Smooth muscle cell of the brain vasculature (primary cell): ENCODE measurements at regions not wholly inside any gene's neighbourhood (a gene's known extent, or its start where the extent isn't known, plus 50 kb on each side); places are given as distances from the start of the nearest gene placed in this dataset.

Experiments
- DNase-seq: peaks from one replicate; pipeline ENCODE4 v3.0.0-alpha.2; 2012; ENCODE audit warnings: low read depth, low spot score

DNA sequence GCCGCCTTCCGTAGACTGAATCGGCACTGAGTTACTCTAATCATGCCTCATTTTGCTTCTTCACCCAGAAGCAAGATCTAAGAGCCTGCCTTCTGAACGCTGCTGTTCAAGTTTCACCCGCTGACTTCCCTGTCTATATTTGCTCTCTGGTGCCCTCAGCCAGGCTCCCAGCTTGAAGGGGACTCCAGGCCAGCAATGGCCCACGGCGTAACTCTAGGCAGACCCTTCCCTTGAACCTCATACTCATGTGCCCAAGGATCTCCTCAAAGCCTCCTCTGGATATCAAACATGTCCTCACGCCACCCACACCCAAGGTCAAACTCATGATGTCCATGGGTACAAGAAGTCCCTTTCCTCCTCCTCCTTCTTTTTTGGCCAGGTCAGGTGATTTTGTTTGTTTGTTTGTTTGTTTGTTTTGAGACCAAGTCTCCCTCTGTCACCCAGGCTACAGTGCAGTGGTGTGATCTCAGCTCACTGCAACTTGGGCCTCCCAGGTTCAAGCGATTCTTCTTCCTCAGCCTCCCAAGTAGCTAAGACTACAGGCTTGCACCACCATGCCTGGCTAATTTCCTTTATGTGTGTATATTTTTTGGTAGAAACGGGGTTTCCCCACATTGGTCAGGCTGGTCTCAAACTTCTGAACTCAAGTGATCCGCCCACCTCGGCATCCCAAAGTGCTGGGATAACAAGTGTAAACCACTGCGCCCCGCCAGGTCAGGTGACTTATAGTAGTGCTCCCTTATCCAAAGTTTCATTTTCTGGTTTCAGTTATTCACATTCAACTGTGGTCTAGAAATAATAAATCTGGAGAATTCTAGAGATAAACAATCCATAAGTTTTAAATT is 239.0 kb downstream of the SYK start:
- no peak for DNase-seq

DNA sequence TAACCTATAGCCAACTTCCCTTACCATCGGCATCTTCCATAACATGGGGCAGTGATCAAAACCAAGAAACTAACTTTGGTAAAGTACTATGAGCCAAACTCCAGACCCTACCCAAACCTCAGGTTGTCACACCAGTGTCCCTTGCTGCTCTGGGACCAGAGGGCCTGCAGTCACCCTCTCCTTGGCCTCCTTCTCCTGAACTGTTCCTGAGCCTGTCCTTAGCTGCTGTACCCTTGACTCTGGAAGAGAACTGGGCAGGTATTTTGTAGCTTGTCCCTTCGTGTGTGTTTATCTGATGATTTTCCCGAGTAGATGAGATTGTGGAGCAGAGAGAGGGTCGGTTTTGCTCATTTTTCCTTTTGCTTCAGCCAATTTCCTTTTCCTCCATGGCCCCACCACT is 240.4 kb downstream of the SYK start:
- no peak for DNase-seq

DNA sequence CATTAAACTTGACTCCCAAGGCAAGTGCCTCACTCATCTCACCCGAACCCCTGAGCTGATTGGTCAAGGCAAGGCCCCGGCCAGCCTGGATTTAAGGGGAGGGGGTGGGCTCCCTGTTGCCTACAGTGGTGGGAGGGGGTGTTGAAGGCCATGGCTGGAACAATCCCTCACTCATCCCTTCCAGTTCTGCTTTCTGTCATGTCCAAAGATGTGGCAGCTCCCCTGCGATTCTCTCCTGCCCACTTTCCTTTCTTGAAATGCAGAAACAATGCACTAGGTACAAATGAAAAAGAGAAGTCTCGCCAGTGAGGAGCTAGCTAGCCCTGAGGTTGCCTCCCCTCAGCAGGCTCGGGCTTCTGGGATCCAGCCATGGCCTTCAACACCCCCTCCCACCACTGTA is 240.9 kb downstream of the SYK start:
- DNase-seq = no peak

DNA sequence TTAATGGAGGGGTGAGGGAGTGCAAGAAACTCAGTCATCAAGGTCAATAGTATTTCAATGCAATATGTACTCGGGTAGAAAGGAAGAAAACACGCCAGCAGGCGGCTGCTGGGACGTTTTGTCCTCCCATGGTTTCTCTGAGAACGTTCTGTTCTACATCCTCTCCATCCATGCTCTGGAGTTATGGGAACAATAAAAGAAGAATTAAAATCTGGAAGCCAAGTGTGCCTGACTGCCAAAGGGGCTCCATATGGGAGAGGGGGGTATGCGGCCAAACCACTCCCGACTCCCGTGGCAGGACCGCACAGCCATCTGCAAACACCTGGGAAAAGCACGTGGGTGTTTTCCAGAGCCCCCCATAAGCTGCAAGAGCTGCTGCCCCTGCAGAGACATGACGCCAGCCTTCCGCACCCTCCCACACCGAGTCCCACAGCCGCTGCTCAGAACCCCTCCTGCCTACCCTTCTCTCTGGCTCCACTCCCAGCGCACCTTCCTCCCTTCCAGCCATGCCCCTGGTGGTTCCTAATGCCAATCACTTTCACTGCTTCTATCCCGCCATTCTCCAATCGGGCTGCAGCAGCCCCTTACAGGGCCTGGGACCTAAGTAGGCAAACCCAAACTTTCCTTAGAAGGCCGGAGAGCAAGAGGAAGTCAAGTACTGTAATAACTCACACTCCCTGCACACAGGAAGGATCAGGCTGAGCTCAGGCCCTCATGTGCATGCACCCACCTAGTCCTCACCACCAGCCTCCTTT is 241.6 kb downstream of the SYK start:
- no peak for DNase-seq

DNA sequence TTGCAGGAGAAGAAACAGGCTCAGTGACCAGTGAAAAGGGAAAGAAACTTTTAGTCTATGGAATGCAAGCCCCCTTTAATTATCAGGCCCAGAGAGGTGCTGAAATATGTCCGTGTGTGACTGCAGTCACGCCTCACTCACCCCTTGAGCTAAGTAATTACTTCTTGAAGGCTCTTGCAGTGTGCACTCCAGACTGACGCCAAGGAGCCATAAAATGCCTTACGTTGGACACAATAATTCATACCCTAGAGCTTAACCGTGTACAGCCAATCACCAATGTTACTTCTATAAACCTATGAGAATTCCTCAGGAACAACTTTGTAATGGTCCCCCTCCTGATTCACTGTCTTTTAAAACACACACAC is 242.2 kb downstream of the SYK start:
- no peak for DNase-seq

DNA sequence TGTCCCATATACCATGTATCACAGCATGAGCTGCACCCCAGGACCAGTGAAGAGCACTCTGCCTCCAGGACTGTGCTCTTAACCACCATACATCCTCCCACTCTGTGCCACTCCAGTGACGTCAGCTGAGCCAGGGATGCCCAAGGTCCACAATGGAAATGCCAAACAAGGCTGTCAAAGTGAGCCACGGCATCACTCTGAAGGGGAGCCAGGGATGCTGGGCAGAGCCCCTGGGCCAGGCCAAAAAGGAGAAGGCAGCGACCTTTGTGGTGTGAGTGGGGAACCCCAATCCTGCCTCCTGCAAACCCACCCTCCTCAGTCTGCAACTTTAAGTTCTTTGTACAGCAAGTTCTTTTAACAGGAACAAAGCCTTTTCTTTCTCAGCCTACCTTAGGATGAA is 242.7 kb downstream of the SYK start:
- DNase-seq = no peak

DNA sequence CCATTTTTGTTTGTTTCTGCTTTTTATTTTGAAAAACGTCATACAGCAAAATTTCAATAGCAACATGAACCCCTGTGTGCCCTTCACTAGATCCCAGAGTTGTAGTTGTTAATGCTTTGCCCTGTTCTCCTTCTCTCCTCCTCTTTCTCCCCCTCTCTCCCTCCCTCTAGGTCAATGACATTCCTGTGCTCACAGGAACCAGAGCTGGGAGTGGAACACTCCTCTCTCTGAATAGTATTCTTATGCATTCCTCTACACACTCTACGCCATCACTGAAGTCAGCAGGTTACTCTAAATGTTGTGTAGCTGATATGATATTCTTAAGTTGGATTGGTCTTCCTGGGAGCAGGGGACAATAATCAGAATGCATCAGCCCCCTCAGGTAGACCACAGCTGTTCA is 243.4 kb downstream of the SYK start:
- DNase-seq = no peak

DNA sequence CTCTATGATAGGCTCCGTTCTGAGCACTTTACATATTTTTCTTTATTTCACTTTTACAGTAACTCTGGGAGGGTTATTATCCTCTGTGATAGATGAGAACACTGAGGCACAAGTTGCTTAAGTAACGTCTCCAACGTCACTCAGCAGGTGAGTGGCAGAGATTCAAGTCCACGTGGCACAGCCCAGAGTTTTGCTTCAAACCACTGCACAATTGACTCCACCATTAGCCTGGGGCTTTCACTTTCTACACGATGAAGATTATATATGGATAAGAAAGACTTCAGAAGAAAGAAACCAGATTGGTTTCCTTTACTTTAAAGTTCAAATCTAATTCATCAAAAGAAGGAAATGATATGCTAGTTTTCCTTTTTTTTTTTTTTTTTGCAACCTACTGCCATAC is 245.9 kb downstream of the SYK start:
- DNase-seq = no peak

DNA sequence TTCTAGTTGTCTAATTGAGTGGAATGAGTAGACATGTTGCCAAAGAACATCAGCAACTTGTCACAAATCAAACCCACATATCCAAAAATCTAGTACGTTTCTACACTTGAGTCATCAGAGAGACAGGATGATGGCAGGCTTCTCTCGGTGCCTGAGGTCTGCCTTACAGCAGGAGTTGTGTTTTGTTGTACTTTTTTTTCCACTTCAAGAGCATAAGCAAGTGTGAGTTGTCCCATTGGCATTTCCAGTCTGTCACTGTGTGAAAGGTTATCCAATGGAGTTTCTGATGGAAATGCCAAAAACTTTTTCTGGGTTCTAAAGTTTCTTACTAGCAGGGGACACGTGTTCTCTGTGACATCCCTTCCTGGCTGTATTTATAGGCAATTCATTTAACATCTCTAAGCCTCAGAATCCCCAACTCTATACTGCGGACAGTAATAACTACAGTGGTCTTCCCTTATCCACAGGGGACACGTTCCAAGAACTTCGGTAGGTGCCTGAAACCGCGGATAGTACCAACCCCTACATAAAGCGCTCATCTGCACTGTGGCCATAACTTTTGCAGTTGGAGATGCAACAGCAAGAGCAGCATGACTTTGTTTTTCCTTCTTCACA is 246.5 kb downstream of the SYK start:
- DNase-seq = no peak

DNA sequence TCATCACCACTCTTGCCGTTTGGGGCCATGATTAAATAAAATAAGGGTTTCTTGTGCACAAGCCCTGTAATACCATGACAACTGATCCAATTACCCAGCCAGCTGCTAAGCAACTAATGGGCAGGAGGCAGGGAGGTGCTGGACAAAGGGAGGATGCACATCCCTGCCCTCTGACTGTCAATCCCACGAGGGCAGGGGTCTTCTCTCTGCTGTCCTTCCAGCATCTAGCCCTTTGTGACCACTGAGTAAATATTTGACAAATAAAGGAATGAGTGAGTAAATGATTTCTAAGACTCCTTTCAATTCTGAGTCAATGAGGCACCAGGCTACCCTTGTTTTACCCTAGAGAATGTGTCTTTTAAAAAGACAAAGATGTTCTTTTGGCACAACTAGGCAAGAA is 247.1 kb downstream of the SYK start:
- no peak for DNase-seq

DNA sequence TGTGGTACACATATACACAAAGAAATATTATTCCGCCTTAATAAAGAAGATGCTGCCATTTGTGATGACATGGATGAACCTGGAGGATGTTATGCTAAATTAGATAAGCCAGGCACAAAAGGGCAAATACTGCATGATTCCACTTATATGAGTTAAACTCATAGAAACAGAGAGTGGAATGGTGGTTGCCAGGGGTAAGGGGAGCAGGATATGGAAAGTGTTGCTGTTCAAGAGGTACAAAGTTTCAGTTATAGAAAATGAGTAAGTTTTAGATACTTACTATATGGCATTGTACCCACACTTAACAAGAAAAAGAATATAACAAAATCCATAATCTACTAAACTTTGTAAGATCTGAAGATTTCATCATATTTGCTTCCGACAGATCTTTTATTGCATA is 252.2 kb downstream of the SYK start:
- no peak for DNase-seq

DNA sequence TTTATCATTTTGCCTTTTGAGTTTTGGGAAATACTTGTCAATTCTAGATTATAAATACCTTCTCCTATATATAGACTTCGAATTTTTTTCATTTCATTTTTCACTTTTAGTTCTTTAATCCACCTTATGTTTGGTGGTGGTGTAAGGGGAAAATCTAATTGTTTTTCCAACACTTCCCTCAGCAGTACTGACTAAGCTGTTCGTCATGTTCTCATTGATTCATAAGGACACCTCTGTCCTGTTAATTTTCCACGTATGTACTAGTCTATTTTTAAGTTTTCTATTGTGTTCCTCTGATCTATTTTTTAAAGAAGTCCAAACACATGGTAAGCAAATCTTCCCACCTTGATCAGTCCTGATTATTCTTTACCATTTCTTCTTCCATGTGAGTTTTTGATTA is 254.2 kb downstream of the SYK start:
- DNase-seq = no peak

DNA sequence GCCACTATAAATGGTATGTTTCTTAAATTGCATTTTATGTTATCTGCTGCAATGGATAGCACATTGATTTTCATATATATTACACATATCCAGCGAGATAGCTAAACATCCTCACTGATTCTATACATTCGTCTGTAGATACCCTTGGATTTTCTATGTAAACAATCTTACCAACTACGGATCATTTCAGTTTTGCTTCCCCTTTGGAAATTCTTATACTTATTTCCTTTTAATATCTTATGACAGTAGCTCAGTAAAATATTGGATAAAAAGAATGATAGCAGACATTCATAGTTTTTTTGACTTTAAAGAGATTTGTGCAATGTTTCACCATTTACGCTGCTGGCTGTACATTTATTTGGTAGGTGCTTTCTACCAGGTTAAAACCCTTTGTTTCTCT is 254.9 kb downstream of the SYK start:
- no peak for DNase-seq

DNA sequence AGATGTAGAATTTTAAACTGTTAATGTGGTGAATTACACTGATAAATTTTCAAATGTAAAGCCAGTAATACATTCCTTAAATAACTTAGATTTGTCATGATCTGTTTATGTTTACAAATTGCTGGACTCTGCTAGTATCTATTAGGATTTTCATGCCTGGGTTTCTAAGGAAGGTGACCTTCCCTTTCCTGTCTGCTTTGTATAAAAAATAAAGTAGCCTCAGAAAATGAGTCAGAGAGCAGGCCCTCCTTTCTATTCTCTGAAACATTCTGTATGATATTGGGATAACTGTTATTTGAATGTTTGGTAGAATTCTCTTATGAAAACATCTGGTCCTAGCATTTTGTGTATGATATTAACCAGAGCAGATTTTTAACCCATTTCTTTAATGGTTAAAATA is 255.3 kb downstream of the SYK start:
- no peak for DNase-seq

DNA sequence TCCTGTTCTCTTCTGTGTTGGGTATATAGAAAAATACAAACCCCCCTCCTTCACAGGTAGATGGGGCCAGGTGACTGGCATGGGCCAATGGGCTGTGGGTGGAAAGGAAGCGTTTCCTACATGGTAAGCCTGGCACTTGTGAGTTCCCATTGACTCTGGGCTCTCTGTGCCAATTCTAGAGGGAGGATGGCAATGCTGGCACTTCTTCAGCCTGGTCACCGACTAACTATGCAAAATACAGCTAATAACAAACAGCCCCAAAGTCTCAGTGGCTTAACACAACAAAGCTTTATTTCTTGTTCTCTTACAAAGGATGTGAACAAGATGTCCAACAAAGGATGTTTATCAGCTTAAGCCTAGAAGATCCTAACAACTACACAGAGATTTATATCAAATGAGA is 258.1 kb downstream of the SYK start:
- DNase-seq = no peak

DNA sequence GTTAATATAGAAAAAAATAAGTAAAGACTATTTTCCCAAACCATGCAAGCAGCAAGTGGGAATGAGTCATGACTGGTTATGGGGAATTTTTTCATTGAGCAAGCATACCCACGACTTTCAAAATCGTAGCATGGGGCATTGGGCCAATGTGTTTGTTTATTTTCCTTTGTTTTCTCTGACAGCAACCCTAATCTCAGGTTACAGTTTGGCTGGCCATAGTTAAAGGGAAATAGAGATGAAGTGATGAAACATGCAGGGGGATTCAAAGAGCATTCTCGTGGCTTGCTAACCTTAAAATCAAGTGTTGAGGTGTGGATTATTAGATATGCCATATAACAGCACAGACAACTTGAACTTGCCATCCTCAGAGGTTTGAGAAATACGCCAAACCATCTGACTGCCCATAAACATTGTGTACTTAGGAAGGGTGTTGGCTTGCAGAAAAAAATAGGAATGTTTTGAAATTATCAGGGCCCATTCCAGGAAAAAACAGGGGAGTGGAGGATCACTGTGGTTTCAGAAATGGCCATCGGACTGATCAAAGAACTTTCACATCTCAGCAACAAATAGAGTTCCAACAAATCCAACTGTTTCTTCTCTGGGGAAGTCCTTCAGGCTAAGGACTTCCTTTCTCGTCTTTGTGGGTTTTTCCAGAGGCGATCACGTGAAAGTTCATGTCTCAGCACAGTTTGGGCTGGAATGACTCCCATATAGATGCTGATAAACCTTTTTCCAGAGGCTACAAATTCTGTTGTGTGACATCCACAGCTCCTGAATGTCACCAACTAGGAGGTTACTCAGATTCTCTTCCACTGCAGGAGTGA is 259.1 kb downstream of the SYK start:
- peak; percentile 97 for DNase-seq

DNA sequence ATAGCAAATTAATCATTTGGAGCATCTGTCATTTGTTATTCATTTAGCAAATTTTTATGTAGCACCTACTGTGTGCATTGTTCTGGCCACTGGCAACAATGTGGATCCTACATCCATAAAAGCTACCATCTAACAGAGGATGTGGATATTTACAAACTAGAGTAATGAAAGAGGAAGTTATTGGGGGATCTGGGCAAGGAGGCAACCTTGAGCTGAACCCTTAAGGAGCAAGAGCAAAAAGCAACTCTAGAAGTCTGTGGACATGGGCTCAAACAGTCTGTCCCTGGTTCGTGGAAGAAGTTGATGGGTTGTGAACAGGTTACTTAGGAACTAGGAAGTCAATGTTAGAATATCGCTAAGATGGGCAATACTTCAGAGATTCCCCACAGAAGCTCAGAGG is 259.9 kb downstream of the SYK start:
- no peak for DNase-seq

DNA sequence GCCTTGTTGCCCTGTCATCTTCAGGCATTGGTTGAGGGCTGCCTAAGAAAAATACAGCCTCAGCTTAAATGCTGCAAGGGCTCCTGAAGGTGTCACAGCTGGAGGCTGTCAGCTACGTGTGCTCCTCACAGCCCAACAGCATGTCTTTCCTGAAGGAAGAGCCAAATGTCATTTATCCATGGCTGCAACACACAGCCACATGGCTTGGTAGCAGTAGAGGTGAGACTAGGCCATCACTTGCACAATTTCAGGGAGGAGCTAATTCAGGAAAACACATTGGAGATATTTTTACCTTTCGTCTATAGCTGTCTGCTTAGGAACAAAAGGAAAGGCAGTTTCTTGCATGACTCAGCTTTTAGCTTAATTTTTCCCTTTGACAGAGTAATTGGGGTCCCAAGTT is 260.7 kb downstream of the SYK start:
- DNase-seq = no peak

DNA sequence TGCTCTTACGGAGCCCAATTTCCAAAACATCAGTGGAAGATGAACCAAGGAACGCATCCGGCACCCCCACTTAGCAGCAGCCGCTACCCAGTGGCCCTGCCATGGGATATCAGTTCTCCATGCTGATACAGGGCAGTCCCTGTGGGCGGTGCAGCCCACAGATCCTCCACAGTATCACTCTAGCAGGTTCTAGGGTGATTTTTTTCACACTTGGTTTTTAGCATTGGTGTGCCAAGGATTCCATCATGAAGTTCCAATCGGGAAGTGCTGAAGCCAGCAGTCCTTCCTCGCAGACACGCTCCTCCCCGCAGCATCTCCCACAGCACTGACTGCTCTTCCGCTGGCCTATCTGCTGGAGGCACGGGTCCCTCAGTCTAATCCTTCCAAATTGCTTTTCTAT is 261.9 kb downstream of the SYK start:
- no peak for DNase-seq

DNA sequence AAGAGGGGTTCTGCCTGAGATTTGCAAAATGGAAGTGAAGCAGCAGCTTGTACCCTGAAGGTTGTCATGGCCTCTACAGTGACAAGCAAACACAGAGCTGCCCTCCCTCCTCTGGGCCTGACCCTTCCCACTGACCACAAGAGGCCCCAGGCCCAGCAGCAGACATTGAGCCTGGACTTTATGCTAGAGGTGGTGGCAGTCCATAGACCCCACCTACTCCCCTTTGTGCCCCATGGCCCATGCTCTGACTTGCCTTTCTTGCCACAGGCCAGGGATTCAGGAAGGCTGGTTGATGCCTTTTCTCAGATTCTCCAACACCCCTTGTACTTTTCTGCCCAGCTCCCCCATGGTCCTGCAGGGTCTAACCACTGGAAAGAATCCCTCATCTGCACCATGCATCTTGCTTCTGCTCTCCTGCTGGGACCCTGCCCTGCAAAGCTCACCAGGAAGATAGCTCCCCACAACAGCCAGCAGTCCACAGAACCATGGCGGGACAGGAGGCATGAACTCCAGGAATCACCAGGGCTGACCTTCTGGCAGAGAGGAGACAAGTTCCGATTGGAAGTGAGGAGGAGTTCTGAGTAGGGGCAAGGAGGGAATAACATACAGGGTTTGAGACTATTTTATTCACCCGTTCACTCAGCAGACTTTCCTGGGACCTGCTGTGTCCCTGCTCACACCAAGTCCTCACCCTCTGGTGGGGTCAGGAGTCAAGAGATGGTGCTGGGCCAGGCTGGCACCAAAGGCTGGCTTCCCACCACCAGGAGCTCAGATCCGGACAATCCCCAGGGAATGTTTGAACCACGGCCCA is 263.8 kb downstream of the SYK start:
- no peak for DNase-seq

DNA sequence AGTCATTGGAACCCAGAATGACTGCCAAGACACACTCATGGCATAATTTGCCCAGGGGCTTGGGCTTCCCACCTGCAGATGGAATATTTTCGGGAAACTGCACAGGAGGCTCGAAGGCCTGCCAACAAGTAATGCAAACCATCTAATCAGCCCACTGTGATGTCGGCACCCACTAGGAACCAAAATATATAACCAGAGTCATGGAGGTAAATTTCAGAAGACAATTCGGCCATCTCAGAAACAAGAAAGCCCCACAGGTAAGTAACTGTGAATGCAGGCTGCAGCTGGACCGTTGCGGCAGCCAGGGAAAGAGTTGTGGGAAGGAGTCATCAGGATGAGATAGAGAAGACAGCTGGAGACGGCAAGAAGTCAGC is 264.4 kb downstream of the SYK start:
- no peak for DNase-seq
